ENCODE measurements at regions not wholly inside any gene's neighbourhood (a gene's known extent, or its start where the extent isn't known, plus 50 kb on each side); places are given as distances from the start of the nearest gene placed in this dataset.
"Not testable (repeated sequence)": the region's sequence is repeated elsewhere in the genome, so short reads cannot be mapped to it uniquely, and the experiment has no call there.

DNA sequence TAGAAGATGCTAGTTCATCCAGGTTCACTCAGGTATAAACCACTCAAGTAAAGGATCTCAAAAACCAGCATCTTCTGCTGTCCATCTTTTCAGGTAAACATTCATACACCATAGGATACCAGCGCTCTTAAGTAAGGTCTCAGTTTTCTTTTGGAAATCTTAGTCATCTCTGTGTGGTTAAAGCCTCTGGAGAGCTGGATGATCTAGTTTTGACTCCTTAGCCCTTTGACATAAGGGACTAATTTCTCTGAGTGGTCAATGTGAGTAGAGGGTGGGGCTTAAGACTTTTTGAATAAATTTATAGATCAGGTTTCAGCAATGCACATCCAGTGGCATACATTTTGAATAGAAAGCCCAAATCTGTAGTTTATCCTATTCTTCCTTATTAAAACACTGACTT lies 92.3 kb downstream of the CTH start:
- no peaks in the 10 kb centered on the region for H3K4me1 ChIP-seq

DNA sequence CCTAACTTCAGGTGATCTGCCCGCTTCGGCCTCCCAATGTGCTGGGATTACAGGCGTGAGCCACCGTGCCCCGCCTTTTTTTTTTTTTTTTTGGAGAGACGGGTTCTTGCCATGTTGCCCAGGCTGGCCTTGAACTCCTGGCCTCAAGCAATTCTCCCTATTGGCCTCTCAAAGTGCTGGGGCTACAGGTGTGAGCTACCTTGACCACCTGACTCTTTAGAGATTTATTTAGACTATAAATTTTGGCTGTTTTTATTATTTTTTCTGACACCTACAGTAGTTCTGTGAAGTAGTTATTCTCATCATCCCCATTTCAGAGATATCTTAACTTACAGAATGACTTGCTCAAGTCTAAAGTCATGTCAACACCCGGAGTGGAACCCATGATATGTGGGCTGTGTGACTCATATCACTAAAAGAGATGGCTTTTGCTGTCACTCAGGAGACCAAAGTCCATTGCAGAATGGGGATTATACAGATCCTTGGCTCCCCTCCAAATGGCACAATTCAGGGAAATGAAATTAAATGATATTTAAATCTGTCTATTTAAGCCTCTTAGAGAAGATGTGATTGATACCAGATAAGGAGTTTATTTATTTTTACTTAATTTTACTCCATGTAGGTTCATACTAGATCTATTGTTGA lies 93.2 kb downstream of the CTH start:
- DNase-seq, result peak; percentile 21
- H3K36me3 ChIP-seq, result no peaks in the 10 kb centered on the region
- no peaks in the 10 kb centered on the region for H3K4me1 ChIP-seq
- H3K27me3 ChIP-seq, result no peaks in the 10 kb centered on the region
- TF ChIP-seq, protein P1, sequence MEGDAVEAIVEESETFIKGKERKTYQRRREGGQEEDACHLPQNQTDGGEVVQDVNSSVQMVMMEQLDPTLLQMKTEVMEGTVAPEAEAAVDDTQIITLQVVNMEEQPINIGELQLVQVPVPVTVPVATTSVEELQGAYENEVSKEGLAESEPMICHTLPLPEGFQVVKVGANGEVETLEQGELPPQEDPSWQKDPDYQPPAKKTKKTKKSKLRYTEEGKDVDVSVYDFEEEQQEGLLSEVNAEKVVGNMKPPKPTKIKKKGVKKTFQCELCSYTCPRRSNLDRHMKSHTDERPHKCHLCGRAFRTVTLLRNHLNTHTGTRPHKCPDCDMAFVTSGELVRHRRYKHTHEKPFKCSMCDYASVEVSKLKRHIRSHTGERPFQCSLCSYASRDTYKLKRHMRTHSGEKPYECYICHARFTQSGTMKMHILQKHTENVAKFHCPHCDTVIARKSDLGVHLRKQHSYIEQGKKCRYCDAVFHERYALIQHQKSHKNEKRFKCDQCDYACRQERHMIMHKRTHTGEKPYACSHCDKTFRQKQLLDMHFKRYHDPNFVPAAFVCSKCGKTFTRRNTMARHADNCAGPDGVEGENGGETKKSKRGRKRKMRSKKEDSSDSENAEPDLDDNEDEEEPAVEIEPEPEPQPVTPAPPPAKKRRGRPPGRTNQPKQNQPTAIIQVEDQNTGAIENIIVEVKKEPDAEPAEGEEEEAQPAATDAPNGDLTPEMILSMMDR (IDR thresholded peaks at IDR 0.05; ENCODE audit: low read depth, low read length), result no peak
- no peaks in the 10 kb centered on the region for H3K9me3 ChIP-seq
- H3K4me3 ChIP-seq (ENCODE audit: low read depth, low read length), result no peak overlapping the region

More for the DNA sequence above, 92.3 kb downstream of the CTH start:
- Histone ChIP-seq H3K36me3 (no peaks in the 10 kb centered on the region), H3K27me3 (no peaks in the 10 kb centered on the region), H3K9me3 (no peaks in the 10 kb centered on the region), H3K4me3 (ENCODE audit: low read depth, low read length) (no peak overlapping the region)
- TF ChIP-seq, protein P1 (IDR thresholded peaks at IDR 0.05; ENCODE audit: low read depth, low read length), result no peak
- DNase-seq, result no peak

DNA sequence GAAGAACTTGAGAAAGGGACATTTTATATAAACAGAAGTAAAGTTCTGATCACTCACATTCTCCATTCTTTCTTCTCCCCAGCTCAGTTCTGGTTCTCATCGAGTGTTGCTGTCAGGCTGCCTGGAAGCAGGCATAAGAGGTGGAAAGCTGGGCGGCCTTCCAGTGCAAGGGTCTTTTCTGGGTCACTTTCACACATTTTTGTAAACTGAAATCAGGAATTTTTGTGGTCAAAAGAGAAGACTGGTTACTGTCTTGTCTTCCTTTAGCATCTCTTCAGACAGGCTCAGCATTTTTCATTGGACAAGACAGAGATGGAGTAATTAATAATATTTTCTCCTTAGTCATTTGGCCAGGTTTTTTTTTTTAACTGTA lies 93.7 kb downstream of the CTH start:
- Histone ChIP-seq H3K9me3 (no peaks in the 10 kb centered on the region), H3K27me3 (no peaks in the 10 kb centered on the region), H3K36me3 (no peaks in the 10 kb centered on the region), H3K4me1 (no peaks in the 10 kb centered on the region), H3K4me3 (ENCODE audit: low read depth, low read length) (no peak overlapping the region)
- no peak for DNase-seq
- TF ChIP-seq, protein P1 (IDR thresholded peaks at IDR 0.05; ENCODE audit: low read depth, low read length), result no peak

DNA sequence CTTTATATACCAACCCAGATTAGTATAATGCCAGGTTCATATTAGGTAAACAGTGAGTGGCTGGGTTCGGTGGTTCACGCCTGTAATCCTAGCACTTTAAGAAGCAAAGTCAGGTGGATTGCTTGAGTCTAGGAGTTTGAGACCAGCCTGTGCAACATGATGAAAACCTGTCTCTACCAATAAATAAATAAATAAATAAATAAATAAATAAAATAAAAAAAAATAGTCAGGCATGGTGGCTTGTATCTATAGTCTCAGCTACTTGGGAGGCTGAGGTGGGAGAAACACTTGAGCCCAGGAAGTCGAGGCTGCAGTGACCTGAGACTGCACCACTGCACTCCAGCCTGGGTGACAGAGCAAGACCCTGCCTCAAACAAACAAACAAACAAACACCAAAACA lies 96.9 kb downstream of the CTH start:
- DNase-seq; H3K4me1 ChIP-seq; H3K9me3 ChIP-seq; H3K4me3 ChIP-seq (ENCODE audit: low read depth, low read length); H3K27me3 ChIP-seq; H3K36me3 ChIP-seq: not testable (repeated sequence)

DNA sequence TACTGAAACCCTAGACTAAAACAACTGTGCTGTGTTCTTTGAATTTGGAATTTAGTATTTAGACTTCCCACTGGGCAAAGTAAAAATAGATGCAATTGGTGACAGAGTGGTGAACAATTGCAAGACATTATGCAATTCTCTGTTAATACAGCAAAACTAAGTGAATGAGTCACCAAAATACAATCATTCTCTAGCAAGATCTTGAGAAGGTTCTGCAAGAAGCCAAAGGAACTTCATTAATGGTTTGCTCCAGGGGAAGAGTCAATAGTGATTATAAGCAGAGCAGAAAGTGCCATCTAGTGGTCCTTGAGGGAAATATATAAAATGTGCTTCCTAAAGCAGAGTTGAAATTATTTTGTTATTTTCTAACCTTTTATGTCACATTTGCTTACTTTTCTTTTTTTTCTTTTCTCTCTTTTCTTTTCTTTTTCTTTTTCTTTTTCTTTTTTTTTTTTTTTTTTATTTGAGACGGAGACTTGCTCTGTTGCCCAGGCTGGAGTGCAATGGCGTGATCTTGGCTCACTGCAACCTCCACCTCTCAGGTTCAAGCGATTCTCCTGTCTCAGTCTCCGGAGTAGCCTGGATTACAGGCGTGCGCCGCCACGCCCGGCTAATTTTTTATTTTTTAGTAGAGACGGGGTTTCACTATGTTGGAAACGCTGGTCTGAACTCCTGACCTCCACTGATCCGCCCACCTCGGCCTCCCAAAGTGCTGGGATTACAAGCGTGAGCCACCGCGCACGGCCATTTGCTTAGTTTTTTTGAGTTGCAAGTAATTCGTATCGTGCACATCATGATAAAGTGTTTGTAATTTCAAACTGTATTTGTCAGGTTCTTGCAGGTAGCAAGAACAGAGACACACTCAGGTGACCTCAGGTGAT lies 99.2 kb downstream of the CTH start:
- DNase-seq, result no peak
- H3K4me1 ChIP-seq, result no peaks in the 10 kb centered on the region
- no peak overlapping the region for H3K4me3 ChIP-seq (ENCODE audit: low read depth, low read length)
- no peaks in the 10 kb centered on the region for H3K9me3 ChIP-seq
- no peaks in the 10 kb centered on the region for H3K27me3 ChIP-seq
- TF ChIP-seq, protein P1 (IDR thresholded peaks at IDR 0.05; ENCODE audit: low read depth, low read length), result peak; percentile 57
- no peaks in the 10 kb centered on the region for H3K36me3 ChIP-seq

DNA sequence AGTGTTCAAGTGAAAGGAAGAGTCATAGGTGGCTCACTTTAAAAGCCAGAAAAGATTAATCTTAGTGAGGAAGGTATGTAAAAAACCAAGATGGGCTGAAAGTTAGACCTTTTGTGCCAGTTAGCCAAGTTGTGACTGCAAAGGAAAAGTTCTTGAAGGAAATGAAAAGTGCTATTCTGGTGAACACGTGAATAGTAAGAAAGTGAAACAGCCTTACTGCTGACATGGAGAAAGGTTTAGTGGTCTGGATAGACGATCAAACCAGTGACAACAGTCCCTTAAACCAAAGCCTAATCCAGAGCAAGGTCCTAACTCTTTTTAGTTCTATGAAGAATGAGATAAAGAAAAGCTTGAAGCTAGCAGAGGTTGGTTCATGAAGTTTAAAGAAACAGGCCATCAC lies 106.4 kb downstream of the CTH start:
- no peaks in the 10 kb centered on the region for H3K27me3 ChIP-seq
- H3K36me3 ChIP-seq, result no peaks in the 10 kb centered on the region
- H3K4me1 ChIP-seq, result no peaks in the 10 kb centered on the region
- DNase-seq, result no peak
- no peaks in the 10 kb centered on the region for H3K9me3 ChIP-seq
- TF ChIP-seq, protein P1 (IDR thresholded peaks at IDR 0.05; ENCODE audit: low read depth, low read length), result no peak
- H3K4me3 ChIP-seq (ENCODE audit: low read depth, low read length), result no peak overlapping the region

All from BE2C (cell line).